ENCODE measurements at regions not wholly inside any gene's neighbourhood (a gene's known extent, or its start where the extent isn't known, plus 50 kb on each side); places are given as distances from the start of the nearest gene placed in this dataset.

GRCh38 chr21:14866859-14867765 lies 197.7 kb downstream of the NRIP1 start:
- H3K36me3 Mint-ChIP-seq (ENCODE audit: low read depth) = no peaks in the 10 kb centered on the region
- CTCF ChIA-PET = interaction anchor here (0.6 to 1.0 kb wide), 2 partner anchors 117 to 374 kb away, joined by 3 read pairs; no protein-coding TSS in a partner anchor
- intact Hi-C loops (cut with micrococcal nuclease) = loop anchor here (10.0 kb wide), 2 partner anchors 432 to 958 kb away; no protein-coding TSS in a partner anchor

GRCh38 chr21:14864211-14865021 lies 200.4 kb downstream of the NRIP1 start:
- peak; percentile 74 for DNase-seq

More at GRCh38 chr21:14866859-14867765, 197.7 kb downstream of the NRIP1 start:
- Mint-ChIP-seq H3K27ac (no peak overlapping the region), H3K9me3 (no peaks in the 10 kb centered on the region), H3K27me3 (ENCODE audit: low read depth) (peaks cover 2% of the 10 kb centered on the region), H3K4me3 (no peak overlapping the region), H3K4me1 (ENCODE audit: low read depth) (peaks cover 13% of the 10 kb centered on the region)
- no peak for DNase-seq

GRCh38 chr21:14863745-14864210 lies 201.0 kb downstream of the NRIP1 start:
- Mint-ChIP-seq H3K36me3 (ENCODE audit: low read depth) (no peaks in the 10 kb centered on the region), H3K27me3 (ENCODE audit: low read depth) (no peaks in the 10 kb centered on the region)
- CTCF ChIA-PET = interaction anchor here (0.6 to 1.8 kb wide), 9 partner anchors 18 to 689 kb away, joined by 3 to 22 read pairs (median 4); no protein-coding TSS in a partner anchor

More at GRCh38 chr21:14864211-14865021, 200.4 kb downstream of the NRIP1 start:
- CTCF ChIA-PET = interaction anchor here (0.6 to 1.8 kb wide), 12 partner anchors 16 to 688 kb away, joined by 3 to 22 read pairs (median 4); no protein-coding TSS in a partner anchor
- Mint-ChIP-seq H3K4me1 (ENCODE audit: low read depth) (peaks cover 10% of the 10 kb centered on the region), H3K27me3 (ENCODE audit: low read depth) (peaks cover 2% of the 10 kb centered on the region), H3K4me3 (no peak overlapping the region), H3K27ac (no peak overlapping the region), H3K9me3 (no peaks in the 10 kb centered on the region), H3K36me3 (ENCODE audit: low read depth) (no peaks in the 10 kb centered on the region)
- intact Hi-C loops (cut with micrococcal nuclease) = loop anchor here (1.0 to 10.0 kb wide), 10 partner anchors 36 to 960 kb away; no protein-coding TSS in a partner anchor

GRCh38 chr21:14862794-14863720 lies 201.7 kb downstream of the NRIP1 start:
- H3K9me3 Mint-ChIP-seq = no peaks in the 10 kb centered on the region
- CTCF ChIA-PET = interaction anchor here (1.1 to 1.8 kb wide), 4 partner anchors 18 to 618 kb away, joined by 3 to 22 read pairs (median 4); no protein-coding TSS in a partner anchor
- H3K36me3 Mint-ChIP-seq (ENCODE audit: low read depth) = no peaks in the 10 kb centered on the region
- no peaks in the 10 kb centered on the region for H3K4me1 Mint-ChIP-seq (ENCODE audit: low read depth)
- H3K27ac Mint-ChIP-seq = no peak overlapping the region
- intact Hi-C loops (cut with micrococcal nuclease) = loop anchor here (5.0 to 10.0 kb wide), 4 partner anchors 359 to 962 kb away; no protein-coding TSS in a partner anchor
- H3K4me3 Mint-ChIP-seq = no peak overlapping the region
- H3K27me3 Mint-ChIP-seq (ENCODE audit: low read depth) = no peaks in the 10 kb centered on the region
- peak; percentile 29 for DNase-seq

More at GRCh38 chr21:14863745-14864210, 201.0 kb downstream of the NRIP1 start:
- intact Hi-C loops (cut with micrococcal nuclease) = loop anchor here (1.0 to 10.0 kb wide), 10 partner anchors 37 to 961 kb away; no protein-coding TSS in a partner anchor
- no peak overlapping the region for H3K27ac Mint-ChIP-seq
- no peaks in the 10 kb centered on the region for H3K9me3 Mint-ChIP-seq
- peaks cover 5% of the 10 kb centered on the region for H3K4me1 Mint-ChIP-seq (ENCODE audit: low read depth)
- no peak overlapping the region for H3K4me3 Mint-ChIP-seq
- no peak for DNase-seq

- intact Hi-C loops (cut with micrococcal nuclease) = no loop called here
- no peaks in the 10 kb centered on the region for H3K36me3 Mint-ChIP-seq (ENCODE audit: low read depth)
- H3K4me1 Mint-ChIP-seq (ENCODE audit: low read depth) = no peaks in the 10 kb centered on the region
- no peak overlapping the region for H3K27ac Mint-ChIP-seq
- H3K4me3 Mint-ChIP-seq = no peak overlapping the region
- DNase-seq = no peak
- CTCF ChIA-PET = no interaction called here
- H3K9me3 Mint-ChIP-seq = peaks cover 2% of the 10 kb centered on the region
- no peaks in the 10 kb centered on the region for H3K27me3 Mint-ChIP-seq (ENCODE audit: low read depth)
These were observed 206.5 kb downstream of the NRIP1 start for GRCh38 chr21:14858311-14858710.

GRCh38 chr21:14857529-14857928 lies 207.3 kb downstream of the NRIP1 start:
- CTCF ChIA-PET = interaction anchor here (0.5 kb wide), 1 partner anchor 441 kb away, joined by 3 read pairs; no protein-coding TSS in a partner anchor
- no peak overlapping the region for H3K4me3 Mint-ChIP-seq
- intact Hi-C loops (cut with micrococcal nuclease) = no loop called here

GRCh38 chr21:14850394-14850793 lies 214.4 kb downstream of the NRIP1 start:
- peaks cover 3% of the 10 kb centered on the region for H3K36me3 Mint-ChIP-seq (ENCODE audit: low read depth)
- no peaks in the 10 kb centered on the region for H3K4me1 Mint-ChIP-seq (ENCODE audit: low read depth)
- no peak overlapping the region for H3K4me3 Mint-ChIP-seq
- no peak for DNase-seq
- intact Hi-C loops (cut with micrococcal nuclease) = no loop called here
- CTCF ChIA-PET = no interaction called here
- H3K9me3 Mint-ChIP-seq = peaks cover 11% of the 10 kb centered on the region
- H3K27ac Mint-ChIP-seq = no peak overlapping the region
- H3K27me3 Mint-ChIP-seq (ENCODE audit: low read depth) = no peaks in the 10 kb centered on the region

More at GRCh38 chr21:14857529-14857928, 207.3 kb downstream of the NRIP1 start:
- Mint-ChIP-seq H3K36me3 (ENCODE audit: low read depth) (no peaks in the 10 kb centered on the region), H3K27ac (no peak overlapping the region), H3K4me1 (ENCODE audit: low read depth) (no peaks in the 10 kb centered on the region), H3K27me3 (ENCODE audit: low read depth) (no peaks in the 10 kb centered on the region), H3K9me3 (peaks cover 2% of the 10 kb centered on the region)
- no peak for DNase-seq

- intact Hi-C loops (cut with micrococcal nuclease) = no loop called here
- H3K27me3 Mint-ChIP-seq (ENCODE audit: low read depth) = no peaks in the 10 kb centered on the region
- CTCF ChIA-PET = no interaction called here
- DNase-seq = no peak
- peaks cover 8% of the 10 kb centered on the region for H3K36me3 Mint-ChIP-seq (ENCODE audit: low read depth)
- H3K4me3 Mint-ChIP-seq = no peak overlapping the region
- no peaks in the 10 kb centered on the region for H3K4me1 Mint-ChIP-seq (ENCODE audit: low read depth)
- no peak overlapping the region for H3K27ac Mint-ChIP-seq
- peaks cover 16% of the 10 kb centered on the region for H3K9me3 Mint-ChIP-seq
These were observed 218.2 kb downstream of the NRIP1 start for GRCh38 chr21:14846621-14847020.

- peaks cover 17% of the 10 kb centered on the region for H3K9me3 Mint-ChIP-seq
- no peak overlapping the region for H3K4me3 Mint-ChIP-seq
- no peak for DNase-seq
- CTCF ChIA-PET = interaction anchor here (0.6 kb wide), 1 partner anchor 750 kb away, joined by 5 read pairs; no protein-coding TSS in a partner anchor
- H3K27ac Mint-ChIP-seq = no peak overlapping the region
- peaks cover 8% of the 10 kb centered on the region for H3K36me3 Mint-ChIP-seq (ENCODE audit: low read depth)
- no peaks in the 10 kb centered on the region for H3K4me1 Mint-ChIP-seq (ENCODE audit: low read depth)
- intact Hi-C loops (cut with micrococcal nuclease) = no loop called here
- no peaks in the 10 kb centered on the region for H3K27me3 Mint-ChIP-seq (ENCODE audit: low read depth)
These were observed 220.8 kb downstream of the NRIP1 start for GRCh38 chr21:14844001-14844400.

GRCh38 chr21:14842601-14843000 lies 222.2 kb downstream of the NRIP1 start:
- intact Hi-C loops (cut with micrococcal nuclease) = no loop called here
- no peaks in the 10 kb centered on the region for H3K27me3 Mint-ChIP-seq (ENCODE audit: low read depth)
- CTCF ChIA-PET = no interaction called here
- no peak overlapping the region for H3K27ac Mint-ChIP-seq
- H3K4me3 Mint-ChIP-seq = no peak overlapping the region
- H3K4me1 Mint-ChIP-seq (ENCODE audit: low read depth) = no peaks in the 10 kb centered on the region
- H3K9me3 Mint-ChIP-seq = peaks cover 17% of the 10 kb centered on the region
- H3K36me3 Mint-ChIP-seq (ENCODE audit: low read depth) = peaks cover 8% of the 10 kb centered on the region
- no peak for DNase-seq
